K562 (cell line): ENCODE measurements at regions not wholly inside any gene's neighbourhood (a gene's known extent, or its start where the extent isn't known, plus 50 kb on each side); places are given as distances from the start of the nearest gene placed in this dataset.

Experiments
- BRCA1 ChIP-seq, 2 experiments: fragments of 450-650 bp in 1 of 2; sonication (generic) in 1 of 2; formaldehyde crosslinking in 1 of 2; IDR thresholded peaks; 2 replicates each; pipeline versions ENCODE4 v1.5.0 to v1.6.1; 2017 to 2020; ENCODE audit warnings: mild to moderate bottlenecking in 1 of 2, missing genetic modification reagents in 1 of 2
- CBX5 ChIP-seq: IDR thresholded peaks from 2 replicates; pipeline ENCODE4 v1.6.1; 2014; ENCODE audit warnings: low read depth, borderline replicate concordance
- ZBTB33 ChIP-seq: sonication (generic); formaldehyde crosslinking; IDR thresholded peaks from 2 replicates; pipeline ENCODE4 v1.8.1; 2023; ENCODE audit warnings: mild to moderate bottlenecking, missing genetic modification reagents
- ZNF239 ChIP-seq: fragments of 250-450 bp; sonication (Bioruptor Pico); IDR thresholded peaks from 2 replicates; pipeline ENCODE4 v1.4.0; 2020; ENCODE audit warnings: mild to moderate bottlenecking
- ZNF76 ChIP-seq: fragments of 250-450 bp; sonication (Bioruptor Pico); IDR thresholded peaks from 2 replicates; pipeline ENCODE4 v1.4.0; 2020; ENCODE audit warnings: mild to moderate bottlenecking, moderate library complexity, borderline replicate concordance
- ZNF778 ChIP-seq: fragments of 450-650 bp; formaldehyde crosslinking; IDR thresholded peaks from 2 replicates; pipeline ENCODE4 v1.4.0; 2020; ENCODE audit warnings: mild to moderate bottlenecking, moderate library complexity

- TF ChIP-seq ZNF239 (CRISPR knock-in tag) (no peak), CBX5 (no peak), ZBTB33 (CRISPR knock-in tag) (no peak), BRCA1 (IDR thresholded peaks at IDR 0.05) (no peak), BRCA1 (CRISPR knock-in tag; IDR thresholded peaks at IDR 0.05) (no peak), ZNF778 (no peak), ZNF76 (CRISPR knock-in tag) (no peak)
These were observed 1002.6 kb downstream of the TMTC2 start for GRCh38 chr12:83689333-83689732.
